GM20000 (cell line): ENCODE measurements at regions not wholly inside any gene's neighbourhood (a gene's known extent, or its start where the extent isn't known, plus 50 kb on each side); places are given as distances from the start of the nearest gene placed in this dataset.

ENCODE experiments used
- DNase-seq: peaks from one replicate; pipeline ENCODE4 v3.0.0; 2012; ENCODE audit warnings: low spot score
- CTCF ChIP-seq: IDR thresholded peaks from 2 replicates; pipeline ENCODE4 v1.5.1; 2012; ENCODE audit warnings: mild to moderate bottlenecking, control low read depth; ENCODE audit errors: extremely low read depth, missing control alignments

GRCh38 chr19:28537079-28537478 is 675.9 kb downstream of the UQCRFS1 start:
- no peak for TF ChIP-seq CTCF
- no peak for DNase-seq

GRCh38 chr19:28535352-28535775 is 677.6 kb downstream of the UQCRFS1 start:
- TF ChIP-seq CTCF = no peak
- no peak for DNase-seq

- no peak for TF ChIP-seq CTCF
- no peak for DNase-seq
These were observed 678.1 kb downstream of the UQCRFS1 start for GRCh38 chr19:28534766-28535351.

GRCh38 chr19:28532765-28533341 is 680.1 kb downstream of the UQCRFS1 start:
- DNase-seq = no peak
- TF ChIP-seq CTCF = no peak

GRCh38 chr19:28531979-28532378 is 681.0 kb downstream of the UQCRFS1 start:
- TF ChIP-seq CTCF = no peak
- DNase-seq = no peak

GRCh38 chr19:28530406-28531035 is 682.4 kb downstream of the UQCRFS1 start:
- no peak for TF ChIP-seq CTCF
- no peak for DNase-seq

- TF ChIP-seq CTCF = no peak
- no peak for DNase-seq
These were observed 686.9 kb downstream of the UQCRFS1 start for GRCh38 chr19:28526038-28526437.
